Smooth muscle cell (in vitro differentiated cells): ENCODE measurements at regions not wholly inside any gene's neighbourhood (a gene's known extent, or its start where the extent isn't known, plus 50 kb on each side); places are given as distances from the start of the nearest gene placed in this dataset.

Source experiments
- DNase-seq: peaks from one replicate; lab custom pipeline; 2025; ENCODE audit not compliant: unreplicated experiment; lab: John Stamatoyannopoulos, UW
- H2AFZ ChIP-seq: fragments of 200-600 bp; sonication (generic); 2 replicates; pipeline ENCODE4 v1.6.0; 2016; ENCODE audit warnings: antibody characterized with exemption, low read depth, mild to moderate bottlenecking
- H3F3A ChIP-seq: fragments of 200-600 bp; sonication (generic); 2 replicates; pipeline ENCODE4 v1.6.0; 2017; ENCODE audit warnings: antibody characterized with exemption, low read depth
- H3K27ac ChIP-seq: fragments of 200-600 bp; sonication (generic); 2 replicates; pipeline ENCODE4 v1.5.1; 2016; ENCODE audit warnings: low read depth, mild to moderate bottlenecking
- H3K27me3 ChIP-seq: fragments of 200-600 bp; sonication (generic); 2 replicates; pipeline ENCODE4 v1.6.1; 2016; ENCODE audit warnings: low read depth, mild to moderate bottlenecking
- H3K36me3 ChIP-seq: fragments of 200-600 bp; sonication (generic); 2 replicates; pipeline ENCODE4 v1.5.1; 2016; ENCODE audit warnings: low read depth
- H3K4me1 ChIP-seq: fragments of 200-600 bp; sonication (generic); 2 replicates; pipeline ENCODE4 v1.5.1; 2016; ENCODE audit warnings: low read depth
- H3K4me2 ChIP-seq: fragments of 200-600 bp; sonication (generic); 2 replicates; pipeline ENCODE4 v1.6.0; 2016; ENCODE audit warnings: mild to moderate bottlenecking
- H3K4me3 ChIP-seq: fragments of 200-600 bp; sonication (generic); 2 replicates; pipeline ENCODE4 v1.5.1; 2016; ENCODE audit warnings: mild to moderate bottlenecking
- H3K79me2 ChIP-seq: fragments of 200-600 bp; sonication (generic); 2 replicates; pipeline ENCODE4 v1.6.0; 2016; ENCODE audit warnings: low read depth, mild to moderate bottlenecking
- H3K9ac ChIP-seq: fragments of 200-600 bp; sonication (generic); 2 replicates; pipeline ENCODE4 v1.6.0; 2016; ENCODE audit warnings: low read depth
- H3K9me3 ChIP-seq: fragments of 200-600 bp; sonication (generic); replicated peaks from 2 replicates; pipeline ENCODE4 v1.5.1; 2016; ENCODE audit warnings: low read depth
- H4K20me1 ChIP-seq: fragments of 200-600 bp; sonication (generic); 2 replicates; pipeline ENCODE4 v1.6.0; 2016; ENCODE audit warnings: low read depth
- WGBS: methylation state at CpG from one replicate; pipeline ENCODE4 v1.1.7; 2016; ENCODE audit warnings: low lambda C conversion rate; 5-methylcytosine and 5-hydroxymethylcytosine counted together
- TF ChIP-seq, protein P1 (sequence below): fragments of 200-600 bp; sonication (generic); IDR thresholded peaks from 2 replicates; pipeline ENCODE4 v1.5.1; 2017; ENCODE audit warnings: borderline replicate concordance, mild to moderate bottlenecking, antibody characterized with exemption; ENCODE audit not compliant: insufficient read depth, poor library complexity, severe bottlenecking

DNA sequence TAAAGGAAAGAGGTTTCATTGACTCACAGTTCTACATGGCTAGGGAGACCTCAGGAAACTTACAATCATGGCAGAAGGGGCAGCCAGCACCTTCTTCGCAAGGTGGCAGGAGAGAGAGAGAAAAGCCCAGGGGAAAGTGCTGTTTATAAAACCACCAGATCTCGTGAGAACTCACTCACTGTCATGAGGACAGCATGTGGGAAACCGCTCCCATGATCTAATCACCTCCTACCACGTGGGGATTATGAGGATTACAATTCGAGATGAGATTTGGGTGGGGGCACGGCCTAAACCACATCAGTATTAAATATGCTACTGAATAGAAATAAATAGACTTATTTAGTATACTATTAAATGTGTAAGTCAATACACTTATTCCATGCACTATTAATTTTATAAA is 70.6 kb upstream of the TCF21 start:
- no peaks in the 10 kb centered on the region for H3K4me1 ChIP-seq
- WGBS: 82% methylated on average over 6 of the region's 6 CpGs
- no peaks in the 10 kb centered on the region for H3K79me2 ChIP-seq

DNA sequence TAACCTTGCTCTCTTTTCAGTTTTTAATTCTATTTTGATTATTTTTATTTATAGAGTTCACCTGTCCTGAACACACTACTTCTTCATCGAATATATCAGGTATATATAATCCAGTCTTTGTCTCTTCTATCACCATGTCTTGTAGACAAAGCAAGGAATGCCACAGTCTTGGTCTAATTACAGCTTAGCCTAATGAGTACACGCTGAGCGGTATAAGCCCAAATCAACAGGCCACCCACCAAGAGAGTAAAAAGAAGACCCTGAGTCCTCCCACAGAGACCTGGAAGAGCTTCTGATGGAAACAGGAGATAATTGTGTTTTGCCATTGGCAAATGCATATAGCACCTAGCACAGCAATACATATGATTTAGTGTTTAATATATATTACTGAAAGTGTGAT is 68.7 kb upstream of the TCF21 start:
- Histone ChIP-seq H3K4me3 (no peak overlapping the region), H3K36me3 (no peaks in the 10 kb centered on the region), H3K9me3 (no peaks in the 10 kb centered on the region), H4K20me1 (no peaks in the 10 kb centered on the region), H3K4me1 (no peaks in the 10 kb centered on the region), H2AFZ (no peak overlapping the region), H3K4me2 (no peak overlapping the region), H3K27me3 (no peaks in the 10 kb centered on the region), H3K79me2 (no peaks in the 10 kb centered on the region), H3K27ac (no peak overlapping the region), H3F3A (no peaks in the 10 kb centered on the region), H3K9ac (no peak overlapping the region)
- WGBS: 82% methylated on average over 3 of the region's 3 CpGs
- TF ChIP-seq, protein P1, sequence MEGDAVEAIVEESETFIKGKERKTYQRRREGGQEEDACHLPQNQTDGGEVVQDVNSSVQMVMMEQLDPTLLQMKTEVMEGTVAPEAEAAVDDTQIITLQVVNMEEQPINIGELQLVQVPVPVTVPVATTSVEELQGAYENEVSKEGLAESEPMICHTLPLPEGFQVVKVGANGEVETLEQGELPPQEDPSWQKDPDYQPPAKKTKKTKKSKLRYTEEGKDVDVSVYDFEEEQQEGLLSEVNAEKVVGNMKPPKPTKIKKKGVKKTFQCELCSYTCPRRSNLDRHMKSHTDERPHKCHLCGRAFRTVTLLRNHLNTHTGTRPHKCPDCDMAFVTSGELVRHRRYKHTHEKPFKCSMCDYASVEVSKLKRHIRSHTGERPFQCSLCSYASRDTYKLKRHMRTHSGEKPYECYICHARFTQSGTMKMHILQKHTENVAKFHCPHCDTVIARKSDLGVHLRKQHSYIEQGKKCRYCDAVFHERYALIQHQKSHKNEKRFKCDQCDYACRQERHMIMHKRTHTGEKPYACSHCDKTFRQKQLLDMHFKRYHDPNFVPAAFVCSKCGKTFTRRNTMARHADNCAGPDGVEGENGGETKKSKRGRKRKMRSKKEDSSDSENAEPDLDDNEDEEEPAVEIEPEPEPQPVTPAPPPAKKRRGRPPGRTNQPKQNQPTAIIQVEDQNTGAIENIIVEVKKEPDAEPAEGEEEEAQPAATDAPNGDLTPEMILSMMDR: no peak
- no peak for DNase-seq

More for the DNA sequence above, 70.6 kb upstream of the TCF21 start:
- Histone ChIP-seq H3K27me3 (no peaks in the 10 kb centered on the region), H3F3A (no peaks in the 10 kb centered on the region), H3K36me3 (no peaks in the 10 kb centered on the region), H3K9me3 (no peaks in the 10 kb centered on the region), H4K20me1 (no peaks in the 10 kb centered on the region), H3K4me2 (no peak overlapping the region), H3K9ac (no peak overlapping the region), H2AFZ (no peak overlapping the region), H3K27ac (no peak overlapping the region), H3K4me3 (no peak overlapping the region)
- no peak for DNase-seq
- TF ChIP-seq, protein P1: no peak

DNA sequence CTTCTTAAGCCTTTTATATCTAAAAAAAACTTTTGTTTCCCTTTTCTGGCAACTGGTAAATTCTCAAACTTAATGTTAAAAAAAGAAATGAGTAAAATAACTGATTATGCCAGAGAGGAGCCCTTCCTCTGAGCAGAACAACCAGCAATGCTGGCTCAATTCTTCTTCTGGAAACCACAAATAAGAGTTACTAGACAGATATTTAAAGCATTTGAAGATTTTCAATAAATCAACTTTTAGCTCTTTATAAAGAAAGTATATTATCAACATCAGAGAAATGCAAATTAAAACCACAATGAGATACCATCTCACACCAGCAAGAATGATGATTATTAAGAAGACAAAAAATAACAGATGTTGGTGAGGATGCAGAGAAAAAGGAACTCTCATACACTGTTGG is 61.1 kb upstream of the TCF21 start:
- H3F3A ChIP-seq: no peaks in the 10 kb centered on the region
- H3K79me2 ChIP-seq: no peaks in the 10 kb centered on the region
- no peaks in the 10 kb centered on the region for H3K4me1 ChIP-seq
- H2AFZ ChIP-seq: no peak overlapping the region
- H3K9me3 ChIP-seq: no peaks in the 10 kb centered on the region
- H3K9ac ChIP-seq: no peak overlapping the region
- no peaks in the 10 kb centered on the region for H4K20me1 ChIP-seq
- TF ChIP-seq, protein P1: no peak
- no peak overlapping the region for H3K4me2 ChIP-seq
- H3K27ac ChIP-seq: no peak overlapping the region
- no peaks in the 10 kb centered on the region for H3K36me3 ChIP-seq
- H3K27me3 ChIP-seq: no peaks in the 10 kb centered on the region
- no peak for DNase-seq
- no peak overlapping the region for H3K4me3 ChIP-seq

DNA sequence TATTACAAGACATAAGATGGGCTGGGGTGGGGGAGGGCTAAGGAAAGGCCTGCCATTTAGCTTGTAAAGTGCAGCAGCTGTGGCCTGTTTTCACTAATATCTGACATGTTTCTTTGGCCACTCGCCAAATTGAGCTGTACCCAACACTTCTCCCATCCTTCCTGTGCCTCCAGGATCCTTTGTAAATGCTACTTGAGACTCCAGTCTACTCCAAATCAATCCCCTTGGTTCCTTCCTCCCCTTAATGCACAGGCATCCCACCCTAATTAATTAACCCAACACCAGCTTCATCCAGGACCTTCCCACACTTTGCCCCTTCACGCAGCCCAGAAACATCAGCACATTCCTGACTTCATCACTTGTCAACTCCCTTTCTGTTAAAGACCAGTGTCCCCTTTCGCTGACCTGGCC is 55.0 kb upstream of the TCF21 start:
- Histone ChIP-seq H3K9me3 (no peaks in the 10 kb centered on the region), H3K36me3 (no peaks in the 10 kb centered on the region), H3K9ac (no peak overlapping the region), H3K4me1 (no peaks in the 10 kb centered on the region), H3K27ac (no peak overlapping the region), H3K79me2 (no peaks in the 10 kb centered on the region), H4K20me1 (no peaks in the 10 kb centered on the region), H3K27me3 (no peaks in the 10 kb centered on the region), H3K4me2 (no peak overlapping the region), H2AFZ (no peak overlapping the region), H3F3A (no peaks in the 10 kb centered on the region), H3K4me3 (no peak overlapping the region)
- 56% methylated on average over 3 of the region's 3 CpGs for WGBS
- no peak for DNase-seq
- TF ChIP-seq, protein P1: no peak
